Heart left ventricle (tissue), 16 donors: ENCODE measurements at regions not wholly inside any gene's neighbourhood (a gene's known extent, or its start where the extent isn't known, plus 50 kb on each side); places are given as distances from the start of the nearest gene placed in this dataset.

Experiments used
- ATAC-seq, 4 donors: fragments of 200-7000 bp; cut with Tn5 transposase; one replicate each; pipeline ENCODE4 v1.9.1; 2020 to 2022; ENCODE audit warnings: moderate library complexity in 4 of 4, mild to moderate bottlenecking in 3 of 4, moderate number of reproducible peaks in 1 of 4
- DNase-seq, 5 donors: peaks; one replicate each; pipeline ENCODE4 v3.0.0-alpha.2; 2020
- H3K27ac ChIP-seq, 12 donors: fragments of 200-600 bp; sonication (generic) in 4 of 12; one replicate each; pipeline versions ENCODE4 v1.5.0 to v1.8.0; 2016 to 2022; ENCODE audit warnings: mild to moderate bottlenecking in 2 of 12
- H3K27me3 ChIP-seq, 9 donors: fragments of 200-600 bp; sonication (generic) in 2 of 9; one replicate each; pipeline versions ENCODE4 v1.5.1 to v1.8.0; 2016 to 2022; ENCODE audit warnings: mild to moderate bottlenecking in 3 of 9
- H3K36me3 ChIP-seq, 9 donors: fragments of 200-600 bp; sonication (generic) in 2 of 9; one replicate each; pipeline versions ENCODE4 v1.5.0 to v1.8.0; 2018 to 2022; ENCODE audit warnings: mild to moderate bottlenecking in 2 of 9
- H3K4me1 ChIP-seq, 12 donors: fragments of 200-600 bp; sonication (generic) in 4 of 12; one replicate each; pipeline versions ENCODE4 v1.5.0 to v1.8.0; 2016 to 2022; ENCODE audit warnings: mild to moderate bottlenecking in 3 of 12
- H3K4me3 ChIP-seq, 12 donors: fragments of 200-600 bp; sonication (generic) in 4 of 12; one replicate each; pipeline versions ENCODE4 v1.5.0 to v1.8.0; 2017 to 2022; ENCODE audit warnings: mild to moderate bottlenecking in 9 of 12, moderate library complexity in 4 of 12
- H3K9me3 ChIP-seq, 12 donors: fragments of 200-600 bp; sonication (generic) in 4 of 12; one replicate each; pipeline versions ENCODE4 v1.5.0 to v1.8.0; 2016 to 2022; ENCODE audit warnings: mild to moderate bottlenecking in 1 of 12
- CTCF ChIP-seq, 12 donors: fragments of 200-600 bp; sonication (generic) in 4 of 12; IDR thresholded peaks; one replicate each; pipeline versions ENCODE4 v1.5.0 to v1.8.0; 2018 to 2022; ENCODE audit warnings: antibody characterized with exemption in 12 of 12, mild to moderate bottlenecking in 5 of 12
- POLR2A ChIP-seq, 2 donors: fragments of 450-650 bp; IDR thresholded peaks; one replicate each; pipeline ENCODE4 v1.6.1; 2017; ENCODE audit warnings: antibody characterized with exemption in 2 of 2, mild to moderate bottlenecking in 2 of 2, moderate library complexity in 2 of 2
- WGBS, 4 donors: extraction: QIAGEN DNeasy Blood & Tissue Kit in 2 of 4; methylation state at CpG; one replicate each; pipeline versions ENCODE4 v1.1.5 to v1.1.7; 2013 to 2018; 5-methylcytosine and 5-hydroxymethylcytosine counted together
- intact Hi-C, 10 donors: fragments of 100-400 bp; cut with DNase I; formaldehyde crosslinking; loops; one replicate each; pipeline versions ENCODE4 v1.11.1 to v1.14.2; 2022
- donor health status: ischemic (EF 13 %, LVEDD 7.1; RV severe dilation, severe dysfunction).
- donor health status: healthy with polysubstance abuse.
- donor health status: DM: no; HTN: yes; CAD: no.
- donor health status: DM: no; HTN: no; CAD: no.
- donor health status: ischemic (EF 25% LVEDD 6.9; RV normal size, moderate dysfunction).
- donor health status: ischemic (EF 25% LVEDD 5.7; RV mildly dilated, moderate dysfunction).
- donor health status: healthy.
- donor health status: DM: yes; HTN: yes; CAD: no.
- donor health status: ischemic (EF 35%, LVEDD 5.7; RV mildly dilated, moderate dysfunction).
- donor health status: nonischemic (EF 11% LVEDD 7.7; RV severe dilation, severe dysfunction).
- donor health status: DM: yes; HTN: yes; CAD: no.
- donor health status: PGD.
- donor health status: ischemic (EF 29% LVEDD 5.4; RV normal size, mild dysfunction).
- donor health status: nonischemic (EF 23%, LVEDD 6.1; RV moderate dilation, normal function).

GRCh38 chr2:107448160-107448559 is 378.5 kb upstream of the RGPD4 start:
- 80 to 86% (median 82%) methylated on average over 1 of the region's 1 CpG for WGBS, 4 donors
- ATAC-seq = no peak
- H3K4me3 ChIP-seq = no peak overlapping the region
- H3K27ac ChIP-seq = no peak overlapping the region
- H3K9me3 ChIP-seq = no peaks in the 10 kb centered on the region
- intact Hi-C loops = no loop called here
- no peaks in the 10 kb centered on the region for H3K4me1 ChIP-seq
- no peaks in the 10 kb centered on the region for H3K36me3 ChIP-seq
- no peak for DNase-seq
- TF ChIP-seq POLR2A (IDR thresholded peaks at IDR 0.05) = no peak
- no peak for TF ChIP-seq CTCF (IDR thresholded peaks at IDR 0.05)
- H3K27me3 ChIP-seq = no peaks in the 10 kb centered on the region

GRCh38 chr2:107461301-107461700 is 365.4 kb upstream of the RGPD4 start:
- no peaks in the 10 kb centered on the region for H3K27me3 ChIP-seq
- intact Hi-C loops = no loop called here
- H3K36me3 ChIP-seq = no peaks in the 10 kb centered on the region
- H3K9me3 ChIP-seq = peaks cover 0 to 2% (median 0%) of the 10 kb centered on the region in 12 donors
- H3K4me1 ChIP-seq = peaks cover 0 to 4% (median 0%) of the 10 kb centered on the region in 12 donors
- no peak overlapping the region for H3K27ac ChIP-seq
- WGBS, 4 donors = 57 to 62% (median 60%) methylated on average over 4 of the region's 4 CpGs
- no peak for TF ChIP-seq POLR2A (IDR thresholded peaks at IDR 0.05)
- TF ChIP-seq CTCF (IDR thresholded peaks at IDR 0.05) = no peak
- DNase-seq = no peak
- no peak for ATAC-seq
- H3K4me3 ChIP-seq = peak overlapping the region in 1 of 12 donors; percentile 10

- H3K4me1 ChIP-seq = peaks cover 0 to 5% (median 0%) of the 10 kb centered on the region in 12 donors
- peaks cover 0 to 6% (median 0%) of the 10 kb centered on the region in 12 donors for H3K9me3 ChIP-seq
- no peaks in the 10 kb centered on the region for H3K36me3 ChIP-seq
- H3K4me3 ChIP-seq = no peak overlapping the region
- no peak overlapping the region for H3K27ac ChIP-seq
- TF ChIP-seq POLR2A (IDR thresholded peaks at IDR 0.05) = no peak
- no peak for TF ChIP-seq CTCF (IDR thresholded peaks at IDR 0.05)
- intact Hi-C loops = no loop called here
- WGBS, 4 donors = 92 to 95% (median 94%) methylated on average over 2 of the region's 2 CpGs
- DNase-seq (no peak), ATAC-seq (no peak)
- no peaks in the 10 kb centered on the region for H3K27me3 ChIP-seq
These were observed 364.5 kb upstream of the RGPD4 start for GRCh38 chr2:107462181-107462580.

GRCh38 chr2:107466241-107466640 is 360.5 kb upstream of the RGPD4 start:
- intact Hi-C loops = no loop called here
- Histone ChIP-seq H3K27me3 (no peaks in the 10 kb centered on the region), H3K4me3 (no peak overlapping the region), H3K36me3 (no peaks in the 10 kb centered on the region), H3K27ac (no peak overlapping the region), H3K4me1 (peaks cover 0 to 5% (median 0%) of the 10 kb centered on the region in 12 donors), H3K9me3 (peaks cover 0 to 6% (median 0%) of the 10 kb centered on the region in 12 donors)
- TF ChIP-seq CTCF (IDR thresholded peaks at IDR 0.05) = no peak
- no peak for TF ChIP-seq POLR2A (IDR thresholded peaks at IDR 0.05)
- DNase-seq (no peak), ATAC-seq (no peak)
- WGBS, 4 donors = 76 to 84% (median 78%) methylated on average over 2 of the region's 2 CpGs
